ENCODE measurements at regions not wholly inside any gene's neighbourhood (a gene's known extent, or its start where the extent isn't known, plus 50 kb on each side); places are given as distances from the start of the nearest gene placed in this dataset.
A peak's percentile ranks its signal among the peaks of the same experiment; 100 is the strongest.

DNA sequence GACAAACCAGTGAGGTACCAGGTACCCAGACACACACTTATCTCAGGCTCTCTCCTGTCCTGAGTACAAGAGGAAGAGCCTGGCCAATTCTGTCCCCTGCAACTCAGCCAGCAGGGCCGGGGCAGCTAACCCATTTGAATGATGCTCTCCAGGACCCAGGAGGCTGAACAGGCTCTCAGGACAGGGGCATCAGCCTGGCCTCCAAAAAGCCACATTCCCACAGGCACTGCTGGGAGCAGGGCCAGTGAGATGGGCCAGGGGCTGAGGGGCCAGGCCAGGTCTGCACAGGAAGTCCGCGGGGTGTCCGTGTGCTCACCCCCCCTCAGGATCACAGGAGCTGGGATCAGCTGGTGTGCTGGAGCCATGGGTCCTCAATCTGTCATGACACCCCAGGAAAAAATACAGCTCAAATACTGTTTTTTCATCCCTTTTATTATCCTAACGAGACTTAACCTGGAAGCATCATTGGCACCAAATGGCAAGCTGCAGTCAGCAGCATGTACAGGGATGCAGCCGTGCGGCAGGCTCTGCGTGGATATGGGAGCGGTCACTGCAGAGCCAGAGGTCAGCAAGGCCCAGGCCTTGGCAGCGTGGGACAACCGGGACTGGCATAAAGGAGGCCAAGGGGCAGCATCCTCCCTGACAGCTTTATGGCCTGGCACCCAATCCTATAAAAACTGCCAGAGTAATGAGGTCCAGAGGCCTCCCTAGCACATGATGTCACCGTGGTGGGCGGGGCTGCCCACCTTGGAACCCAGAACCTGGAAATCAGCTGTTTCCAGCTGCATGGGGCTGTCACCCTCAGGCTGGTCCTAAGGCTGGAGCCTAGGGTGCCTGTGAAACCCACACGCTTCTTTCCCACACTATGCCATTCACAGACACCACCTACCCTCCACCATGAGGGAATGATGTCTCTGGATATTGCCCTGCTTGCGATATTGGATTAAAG is 276.7 kb downstream of the C16orf95 start:
- no peak overlapping the region for H3K27ac Mint-ChIP-seq
- Histone ChIP-seq H3K36me3 (ENCODE audit: insufficient read depth, low read length) (no peaks in the 10 kb centered on the region), H3K4me1 (ENCODE audit: insufficient read depth, low read length) (no peaks in the 10 kb centered on the region), H3K27ac (ENCODE audit: low read depth, low read length) (no peak overlapping the region), H3K9me3 (ENCODE audit: low read length) (no peaks in the 10 kb centered on the region), H3K4me3 (ENCODE audit: low read length) (no peak overlapping the region), H3K27me3 (ENCODE audit: insufficient read depth, low read length, poor library complexity, severe bottlenecking) (no peaks in the 10 kb centered on the region)
- H3K4me3 Mint-ChIP-seq = no peak overlapping the region
- H3K36me3 Mint-ChIP-seq = no peaks in the 10 kb centered on the region
- H3K4me1 Mint-ChIP-seq = no peaks in the 10 kb centered on the region
- DNase-seq = no peak
- H3K9me3 Mint-ChIP-seq = no peaks in the 10 kb centered on the region
- ChIA-PET POLR2A (no interaction called here), CTCF (no interaction called here)
- peaks cover 0 to 12% of the 10 kb centered on the region in 2 donors for H3K27me3 Mint-ChIP-seq

DNA sequence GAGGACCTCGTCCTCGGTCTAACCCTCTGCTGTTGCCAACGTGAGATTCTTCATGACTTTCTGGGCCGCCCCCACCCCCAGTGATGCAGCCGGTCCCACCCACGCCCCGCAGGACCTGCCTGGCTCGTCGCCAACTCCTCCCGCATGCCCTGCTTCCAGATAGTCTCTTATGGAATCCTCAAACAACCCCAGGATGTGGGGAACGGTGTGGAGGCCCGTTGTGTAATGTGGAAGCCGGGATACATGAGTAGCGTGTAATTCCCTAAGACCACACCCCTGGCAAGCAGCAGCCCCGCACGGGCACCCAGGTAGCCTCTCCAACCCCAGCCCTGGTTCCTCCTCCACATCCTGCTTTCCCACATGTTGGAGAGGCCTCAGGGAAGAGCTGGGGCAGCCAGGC is 275.9 kb downstream of the C16orf95 start:
- Histone ChIP-seq H3K9me3 (ENCODE audit: low read length) (no peaks in the 10 kb centered on the region), H3K4me1 (ENCODE audit: insufficient read depth, low read length) (no peaks in the 10 kb centered on the region), H3K36me3 (ENCODE audit: insufficient read depth, low read length) (no peaks in the 10 kb centered on the region), H3K27me3 (ENCODE audit: insufficient read depth, low read length, poor library complexity, severe bottlenecking) (no peaks in the 10 kb centered on the region), H3K27ac (ENCODE audit: low read depth, low read length) (no peak overlapping the region), H3K4me3 (ENCODE audit: low read length) (no peak overlapping the region)
- Mint-ChIP-seq H3K27me3 (peaks cover 0 to 12% of the 10 kb centered on the region in 2 donors), H3K4me3 (no peak overlapping the region), H3K27ac (no peak overlapping the region), H3K4me1 (no peaks in the 10 kb centered on the region), H3K36me3 (no peaks in the 10 kb centered on the region), H3K9me3 (no peaks in the 10 kb centered on the region)
- POLR2A ChIA-PET = no interaction called here
- CTCF ChIA-PET = no interaction called here
- DNase-seq = no peak

DNA sequence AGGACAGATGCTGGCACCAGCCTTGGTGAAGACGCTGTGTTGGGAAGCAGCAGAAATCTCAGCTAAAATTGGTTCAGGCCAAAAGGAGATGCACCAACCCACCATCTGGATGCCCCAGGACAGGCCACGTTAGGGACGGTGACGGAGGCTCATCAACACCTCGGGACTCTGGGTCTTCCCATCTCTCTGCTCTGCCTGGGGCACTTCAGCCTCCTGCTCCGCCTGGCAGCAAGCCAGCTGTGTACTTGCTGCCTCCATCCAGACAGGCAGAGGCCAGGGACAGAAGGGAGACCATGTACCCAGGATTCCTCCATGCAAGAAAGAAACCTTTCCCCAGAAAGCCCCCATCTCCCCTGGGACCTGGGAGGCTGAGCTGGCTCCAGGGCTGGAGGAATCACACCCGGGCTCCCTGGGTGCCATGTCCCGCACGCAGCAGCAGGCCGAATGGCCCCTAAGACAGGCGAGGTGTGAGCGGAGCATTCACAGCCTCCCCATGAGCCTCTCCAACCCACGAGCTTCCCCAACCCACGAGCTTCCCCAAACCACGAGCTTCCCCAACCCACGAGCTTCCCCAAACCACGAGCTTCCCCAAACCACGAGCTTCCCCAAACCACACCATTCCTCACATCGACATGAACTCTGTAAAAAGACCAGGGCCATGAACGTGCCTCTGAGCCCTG is 274.5 kb downstream of the C16orf95 start:
- CTCF ChIA-PET = no interaction called here
- Mint-ChIP-seq H3K4me3 (no peak overlapping the region), H3K27ac (no peak overlapping the region), H3K36me3 (no peaks in the 10 kb centered on the region), H3K27me3 (peaks cover 0 to 14% of the 10 kb centered on the region in 2 donors), H3K4me1 (no peaks in the 10 kb centered on the region), H3K9me3 (no peaks in the 10 kb centered on the region)
- no peak for DNase-seq
- Histone ChIP-seq H3K4me3 (ENCODE audit: low read length) (no peak overlapping the region), H3K36me3 (ENCODE audit: insufficient read depth, low read length) (no peaks in the 10 kb centered on the region), H3K27me3 (ENCODE audit: insufficient read depth, low read length, poor library complexity, severe bottlenecking) (no peaks in the 10 kb centered on the region), H3K9me3 (ENCODE audit: low read length) (no peaks in the 10 kb centered on the region), H3K27ac (ENCODE audit: low read depth, low read length) (no peak overlapping the region), H3K4me1 (ENCODE audit: insufficient read depth, low read length) (no peaks in the 10 kb centered on the region)
- POLR2A ChIA-PET = no interaction called here

DNA sequence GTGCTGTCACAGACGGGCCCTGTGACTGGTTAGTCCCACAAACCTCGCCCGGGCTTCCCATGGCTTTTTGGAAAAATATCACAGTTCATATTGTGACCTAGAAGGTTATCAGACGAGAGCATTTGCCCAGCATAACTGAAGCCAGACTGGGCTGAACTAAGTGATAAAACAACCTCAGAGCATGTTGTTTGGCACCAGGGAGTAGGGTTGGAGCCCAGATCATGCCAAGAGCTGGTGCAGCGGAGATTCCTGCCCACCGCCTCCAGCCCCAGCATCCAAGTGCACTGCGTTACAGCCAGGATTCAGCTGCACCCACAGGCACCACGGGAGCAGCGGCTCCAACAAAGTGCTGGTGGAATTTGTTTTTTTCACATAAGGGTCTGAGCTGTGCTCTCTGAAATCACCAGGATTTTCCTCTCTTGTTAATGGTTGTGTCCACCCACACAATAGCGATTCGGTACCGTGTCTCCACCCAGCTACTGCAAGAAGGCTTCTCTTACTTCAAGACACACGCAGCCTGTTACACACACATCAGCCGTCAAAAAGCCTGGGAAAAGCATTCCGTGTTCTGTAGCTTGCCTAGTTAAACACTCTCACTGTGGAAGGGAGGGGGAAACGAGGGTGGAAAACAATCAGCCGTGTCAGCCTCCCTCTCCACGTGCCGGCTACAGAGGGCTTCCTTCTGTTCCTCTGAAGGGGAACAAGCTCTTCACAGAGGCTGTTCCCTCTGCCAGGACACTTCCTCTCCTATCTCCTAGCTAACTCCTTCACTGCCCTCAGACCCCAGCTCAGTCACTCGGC is 273.8 kb downstream of the C16orf95 start:
- CTCF ChIA-PET = no interaction called here

DNA sequence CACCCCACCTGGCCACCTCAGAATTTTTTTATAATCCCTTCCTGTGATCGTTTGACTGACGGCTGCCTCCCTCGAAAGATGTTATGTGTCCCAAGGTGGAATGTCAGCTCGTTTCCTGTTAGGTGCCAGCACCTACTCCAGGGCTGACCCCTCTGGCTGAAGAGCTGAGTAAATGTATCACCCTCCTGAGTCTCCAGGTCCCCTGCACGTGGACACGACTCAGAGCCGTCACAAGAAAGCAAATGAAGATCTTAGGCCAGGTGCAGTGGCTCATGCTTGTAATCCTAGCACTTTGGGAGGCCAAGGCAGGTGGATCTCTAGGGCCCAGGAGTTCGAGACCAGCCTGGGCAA is 273.2 kb downstream of the C16orf95 start:
- Histone ChIP-seq H3K27me3 (ENCODE audit: insufficient read depth, low read length, poor library complexity, severe bottlenecking) (no peaks in the 10 kb centered on the region), H3K4me1 (ENCODE audit: insufficient read depth, low read length) (no peaks in the 10 kb centered on the region), H3K4me3 (ENCODE audit: low read length) (no peak overlapping the region), H3K36me3 (ENCODE audit: insufficient read depth, low read length) (no peaks in the 10 kb centered on the region), H3K9me3 (ENCODE audit: low read length) (no peaks in the 10 kb centered on the region), H3K27ac (ENCODE audit: low read depth, low read length) (no peak overlapping the region)
- no peaks in the 10 kb centered on the region for H3K9me3 Mint-ChIP-seq
- no peak for DNase-seq
- ChIA-PET POLR2A (no interaction called here), CTCF (no interaction called here)
- H3K36me3 Mint-ChIP-seq = no peaks in the 10 kb centered on the region
- no peaks in the 10 kb centered on the region for H3K4me1 Mint-ChIP-seq
- peak overlapping the region in 1 of 8 donors; percentile 65 for H3K27ac Mint-ChIP-seq
- H3K4me3 Mint-ChIP-seq = no peak overlapping the region
- peaks cover 0 to 14% of the 10 kb centered on the region in 2 donors for H3K27me3 Mint-ChIP-seq

More for the DNA sequence above, 273.8 kb downstream of the C16orf95 start:
- Histone ChIP-seq H3K36me3 (ENCODE audit: insufficient read depth, low read length) (no peaks in the 10 kb centered on the region), H3K9me3 (ENCODE audit: low read length) (no peaks in the 10 kb centered on the region), H3K4me3 (ENCODE audit: low read length) (no peak overlapping the region), H3K27me3 (ENCODE audit: insufficient read depth, low read length, poor library complexity, severe bottlenecking) (no peaks in the 10 kb centered on the region), H3K4me1 (ENCODE audit: insufficient read depth, low read length) (no peaks in the 10 kb centered on the region), H3K27ac (ENCODE audit: low read depth, low read length) (no peak overlapping the region)
- Mint-ChIP-seq H3K27me3 (peaks cover 0 to 14% of the 10 kb centered on the region in 2 donors), H3K4me1 (no peaks in the 10 kb centered on the region), H3K27ac (peak overlapping the region in 1 of 8 donors; percentile 65), H3K36me3 (no peaks in the 10 kb centered on the region), H3K4me3 (no peak overlapping the region), H3K9me3 (no peaks in the 10 kb centered on the region)
- POLR2A ChIA-PET = no interaction called here
- no peak for DNase-seq

DNA sequence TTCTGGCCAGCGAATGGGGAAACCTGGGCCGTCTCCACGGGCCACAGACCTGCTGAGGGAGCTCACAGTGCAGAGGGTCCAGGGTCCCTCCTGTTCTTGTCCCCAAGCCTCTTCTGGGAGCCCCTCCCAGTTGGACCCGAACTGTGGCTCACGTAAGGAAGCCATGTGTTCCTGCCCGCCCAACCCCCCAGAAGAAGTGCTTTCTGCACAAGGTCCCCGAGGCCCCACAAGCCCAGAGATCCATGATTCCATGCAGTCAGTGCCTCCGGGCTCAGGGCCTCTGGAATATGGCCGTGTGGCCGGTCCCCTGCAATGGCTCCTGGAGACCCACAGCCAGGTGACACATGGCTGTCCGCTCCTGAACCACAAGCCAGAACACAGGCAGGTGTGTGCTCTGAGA is 272.4 kb downstream of the C16orf95 start:
- CTCF ChIA-PET = no interaction called here
- Histone ChIP-seq H3K4me3 (ENCODE audit: low read length) (no peak overlapping the region), H3K36me3 (ENCODE audit: insufficient read depth, low read length) (no peaks in the 10 kb centered on the region), H3K9me3 (ENCODE audit: low read length) (no peaks in the 10 kb centered on the region), H3K4me1 (ENCODE audit: insufficient read depth, low read length) (no peaks in the 10 kb centered on the region), H3K27ac (ENCODE audit: low read depth, low read length) (no peak overlapping the region), H3K27me3 (ENCODE audit: insufficient read depth, low read length, poor library complexity, severe bottlenecking) (no peaks in the 10 kb centered on the region)
- Mint-ChIP-seq H3K4me1 (no peaks in the 10 kb centered on the region), H3K27me3 (peaks cover 0 to 14% of the 10 kb centered on the region in 2 donors), H3K4me3 (no peak overlapping the region), H3K36me3 (no peaks in the 10 kb centered on the region), H3K27ac (no peak overlapping the region), H3K9me3 (no peaks in the 10 kb centered on the region)
- POLR2A ChIA-PET = no interaction called here
- DNase-seq = no peak

DNA sequence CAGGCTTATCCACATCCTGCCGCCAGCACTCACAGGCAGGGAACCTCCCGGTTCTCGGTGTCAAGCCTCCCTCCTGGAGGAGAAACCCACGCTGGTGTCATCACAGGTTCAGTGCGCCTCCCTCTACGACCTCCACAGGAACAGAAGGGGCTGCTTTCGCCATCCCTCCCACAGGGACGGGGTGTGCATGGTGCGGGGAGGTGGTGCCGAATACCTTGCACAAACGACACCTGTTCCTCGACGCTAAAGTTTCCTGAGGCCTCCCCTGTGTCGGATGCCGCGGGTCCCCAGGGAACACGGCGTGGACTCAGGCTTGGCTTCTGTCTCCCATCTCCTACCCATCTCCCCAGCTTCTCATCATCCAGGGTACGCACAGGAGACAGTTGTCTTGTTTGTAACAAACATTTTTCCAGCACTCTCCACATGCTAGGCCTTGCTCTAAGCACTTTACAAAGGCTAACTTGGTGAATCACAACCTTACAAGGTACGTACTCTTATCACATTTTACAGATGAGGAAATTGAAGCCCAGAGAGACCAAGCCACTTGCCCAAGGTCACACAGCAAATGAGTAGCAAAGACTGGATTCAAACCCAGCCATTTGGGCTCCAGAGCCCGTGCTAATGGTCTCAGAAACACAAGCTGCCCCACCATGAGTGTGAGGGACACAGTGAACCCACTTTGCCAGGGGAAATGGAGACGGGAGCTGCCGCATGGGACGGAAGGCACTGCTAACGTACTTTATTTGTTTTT is 271.6 kb downstream of the C16orf95 start:
- H3K4me3 ChIP-seq (ENCODE audit: low read length) = no peak overlapping the region
- H3K27me3 ChIP-seq (ENCODE audit: insufficient read depth, low read length, poor library complexity, severe bottlenecking) = no peaks in the 10 kb centered on the region
- peaks cover 0 to 14% of the 10 kb centered on the region in 2 donors for H3K27me3 Mint-ChIP-seq
- H3K9me3 Mint-ChIP-seq = peaks cover 0 to 3% (median 0%) of the 10 kb centered on the region in 5 donors
- no peaks in the 10 kb centered on the region for H3K36me3 ChIP-seq (ENCODE audit: insufficient read depth, low read length)
- no peak overlapping the region for H3K4me3 Mint-ChIP-seq
- POLR2A ChIA-PET = no interaction called here
- H3K4me1 ChIP-seq (ENCODE audit: insufficient read depth, low read length) = no peaks in the 10 kb centered on the region
- no peak overlapping the region for H3K27ac ChIP-seq (ENCODE audit: low read depth, low read length)
- no peak for DNase-seq
- CTCF ChIA-PET = no interaction called here
- H3K27ac Mint-ChIP-seq = no peak overlapping the region
- H3K4me1 Mint-ChIP-seq = no peaks in the 10 kb centered on the region
- H3K36me3 Mint-ChIP-seq = no peaks in the 10 kb centered on the region
- no peaks in the 10 kb centered on the region for H3K9me3 ChIP-seq (ENCODE audit: low read length)
